Activated T-cell treated with anti-CD3 and anti-CD28 coated beads, Interleukin-2, amount 50 U/mL, for 72 hours (primary cell): ENCODE measurements at regions not wholly inside any gene's neighbourhood (a gene's known extent, or its start where the extent isn't known, plus 50 kb on each side); places are given as distances from the start of the nearest gene placed in this dataset.
"Not testable (repeated sequence)": the region's sequence is repeated elsewhere in the genome, so short reads cannot be mapped to it uniquely, and the experiment has no call there.

Source experiments
- ATAC-seq, 2 donors: fragments of 150-1000 bp; cut with Tn5 transposase; replicated peaks in 1 of 2; 2 replicates each; pipeline ENCODE4 v1.10.0; 2021; ENCODE audit warnings: moderate library complexity in 2 of 2, mild to moderate bottlenecking in 1 of 2
- DNase-seq, 2 donors: peaks; one replicate each; pipeline ENCODE4 v3.0.0; 2021 to 2022; ENCODE audit warnings: mixed read lengths in 1 of 2
- H3K27ac Mint-ChIP-seq: one replicate; pipeline ENCODE4 v1.8.0; 2022; ENCODE audit warnings: mild to moderate bottlenecking, moderate library complexity, mixed read lengths
- H3K27me3 Mint-ChIP-seq: one replicate; pipeline ENCODE4 v1.8.0; 2022; ENCODE audit warnings: low read depth, mixed read lengths
- H3K36me3 Mint-ChIP-seq, 2 donors: one replicate each; pipeline ENCODE4 v1.8.0; 2022; ENCODE audit warnings: mixed read lengths in 2 of 2, mild to moderate bottlenecking in 1 of 2; ENCODE audit not compliant: insufficient read depth in 2 of 2
- H3K4me1 Mint-ChIP-seq: one replicate; pipeline ENCODE4 v1.8.0; 2022; ENCODE audit warnings: low read depth, mixed read lengths
- H3K4me3 Mint-ChIP-seq, 2 donors: one replicate each; pipeline ENCODE4 v1.8.0; 2022; ENCODE audit warnings: mild to moderate bottlenecking in 2 of 2, mixed read lengths in 2 of 2, moderate library complexity in 2 of 2
- H3K9me3 Mint-ChIP-seq, 2 donors: one replicate each; pipeline ENCODE4 v1.8.0; 2022; ENCODE audit warnings: mixed read lengths in 2 of 2

- H3K27me3 Mint-ChIP-seq, H3K36me3 Mint-ChIP-seq, H3K27ac Mint-ChIP-seq, DNase-seq, H3K4me1 Mint-ChIP-seq, H3K4me3 Mint-ChIP-seq, H3K9me3 Mint-ChIP-seq, ATAC-seq: not testable (repeated sequence)
Observed at GRCh38 chr2:87648815-87649214, 99.1 kb upstream of the PLGLB2 start.

- not testable (repeated sequence) for H3K9me3 Mint-ChIP-seq, H3K36me3 Mint-ChIP-seq, ATAC-seq, H3K27ac Mint-ChIP-seq, H3K4me1 Mint-ChIP-seq, DNase-seq, H3K4me3 Mint-ChIP-seq, H3K27me3 Mint-ChIP-seq
Observed at GRCh38 chr2:87649871-87650270, 98.0 kb upstream of the PLGLB2 start.

- H3K4me1 Mint-ChIP-seq, H3K9me3 Mint-ChIP-seq, H3K27me3 Mint-ChIP-seq, ATAC-seq, H3K36me3 Mint-ChIP-seq, H3K27ac Mint-ChIP-seq, DNase-seq, H3K4me3 Mint-ChIP-seq: not testable (repeated sequence)
Observed at GRCh38 chr2:87650837-87651236, 97.0 kb upstream of the PLGLB2 start.

- H3K27me3 Mint-ChIP-seq, H3K27ac Mint-ChIP-seq, H3K4me3 Mint-ChIP-seq, H3K9me3 Mint-ChIP-seq, H3K36me3 Mint-ChIP-seq, ATAC-seq, H3K4me1 Mint-ChIP-seq, DNase-seq: not testable (repeated sequence)
Observed at GRCh38 chr2:87651589-87651988, 96.3 kb upstream of the PLGLB2 start.

GRCh38 chr2:87653373-87653772, 94.5 kb upstream of the PLGLB2 start:
- H3K27ac Mint-ChIP-seq, H3K4me3 Mint-ChIP-seq, H3K36me3 Mint-ChIP-seq, H3K27me3 Mint-ChIP-seq, H3K4me1 Mint-ChIP-seq, DNase-seq, ATAC-seq, H3K9me3 Mint-ChIP-seq: not testable (repeated sequence)

- DNase-seq, ATAC-seq, H3K27me3 Mint-ChIP-seq, H3K4me3 Mint-ChIP-seq, H3K4me1 Mint-ChIP-seq, H3K36me3 Mint-ChIP-seq, H3K27ac Mint-ChIP-seq, H3K9me3 Mint-ChIP-seq: not testable (repeated sequence)
Observed at GRCh38 chr2:87654136-87654814, 93.6 kb upstream of the PLGLB2 start.

- not testable (repeated sequence) for H3K4me1 Mint-ChIP-seq, H3K9me3 Mint-ChIP-seq, DNase-seq, H3K27ac Mint-ChIP-seq, H3K4me3 Mint-ChIP-seq, H3K36me3 Mint-ChIP-seq, H3K27me3 Mint-ChIP-seq
- ATAC-seq, result peak; percentile 39 to 56
Observed at GRCh38 chr2:87657915-87658314, 90.0 kb upstream of the PLGLB2 start.

GRCh38 chr2:87658357-87658756, 89.5 kb upstream of the PLGLB2 start:
- H3K4me3 Mint-ChIP-seq, result peak overlapping the region in 1 of 2 donors; percentile 59
- not testable (repeated sequence) for H3K27me3 Mint-ChIP-seq, DNase-seq, H3K27ac Mint-ChIP-seq, H3K36me3 Mint-ChIP-seq, H3K4me1 Mint-ChIP-seq, H3K9me3 Mint-ChIP-seq
- ATAC-seq, result peak; percentile 80 to 83

- H3K27ac Mint-ChIP-seq, H3K9me3 Mint-ChIP-seq, H3K4me3 Mint-ChIP-seq, H3K27me3 Mint-ChIP-seq, H3K4me1 Mint-ChIP-seq, H3K36me3 Mint-ChIP-seq: not testable (repeated sequence)
- DNase-seq, result peak in 1 of 2 donors; percentile 7
- peak; percentile 41 to 67 for ATAC-seq
Observed at GRCh38 chr2:87658976-87659375, 88.9 kb upstream of the PLGLB2 start.

GRCh38 chr2:87660164-87660563, 87.7 kb upstream of the PLGLB2 start:
- not testable (repeated sequence) for H3K4me1 Mint-ChIP-seq, H3K4me3 Mint-ChIP-seq, ATAC-seq, H3K9me3 Mint-ChIP-seq, DNase-seq, H3K27ac Mint-ChIP-seq, H3K36me3 Mint-ChIP-seq, H3K27me3 Mint-ChIP-seq

GRCh38 chr2:87662316-87663290, 85.3 kb upstream of the PLGLB2 start:
- not testable (repeated sequence) for H3K4me1 Mint-ChIP-seq, H3K27me3 Mint-ChIP-seq, H3K36me3 Mint-ChIP-seq, ATAC-seq, DNase-seq, H3K4me3 Mint-ChIP-seq, H3K27ac Mint-ChIP-seq, H3K9me3 Mint-ChIP-seq

GRCh38 chr2:87663347-87663746, 84.5 kb upstream of the PLGLB2 start:
- H3K4me3 Mint-ChIP-seq, result not testable (repeated sequence)

GRCh38 chr2:87667027-87667426, 80.9 kb upstream of the PLGLB2 start:
- H3K4me1 Mint-ChIP-seq, H3K27me3 Mint-ChIP-seq, H3K9me3 Mint-ChIP-seq, DNase-seq, ATAC-seq, H3K36me3 Mint-ChIP-seq, H3K27ac Mint-ChIP-seq, H3K4me3 Mint-ChIP-seq: not testable (repeated sequence)

More at GRCh38 chr2:87663347-87663746, 84.5 kb upstream of the PLGLB2 start:
- H3K27me3 Mint-ChIP-seq, H3K4me1 Mint-ChIP-seq, H3K9me3 Mint-ChIP-seq, DNase-seq, H3K27ac Mint-ChIP-seq, ATAC-seq, H3K36me3 Mint-ChIP-seq: not testable (repeated sequence)
